ENCODE measurements at regions not wholly inside any gene's neighbourhood (a gene's known extent, or its start where the extent isn't known, plus 50 kb on each side); places are given as distances from the start of the nearest gene placed in this dataset.

- H3K4me3 ChIP-seq (ENCODE audit: low read depth, low read length), result no peak overlapping the region
- peak; percentile 1 for DNase-seq (ENCODE audit: low read depth)
- no peak for TF ChIP-seq CTCF (IDR thresholded peaks at IDR 0.05; ENCODE audit: insufficient read depth, low read depth, low read length, missing control alignments)
Measured at GRCh38 chr5:41621420-41621819, 111.0 kb upstream of the PLCXD3 start.

GRCh38 chr5:41617843-41618515, 107.6 kb upstream of the PLCXD3 start:
- H3K4me3 ChIP-seq (ENCODE audit: low read depth, low read length), result no peak overlapping the region
- no peak for TF ChIP-seq CTCF (IDR thresholded peaks at IDR 0.05; ENCODE audit: insufficient read depth, low read depth, low read length, missing control alignments)
- DNase-seq (ENCODE audit: low read depth), result no peak

GRCh38 chr5:41610386-41610785, 100.0 kb upstream of the PLCXD3 start:
- TF ChIP-seq CTCF (IDR thresholded peaks at IDR 0.05; ENCODE audit: insufficient read depth, low read depth, low read length, missing control alignments), result no peak
- H3K4me3 ChIP-seq (ENCODE audit: low read depth, low read length), result no peak overlapping the region
- no peak for DNase-seq (ENCODE audit: low read depth)

- no peak for TF ChIP-seq CTCF (IDR thresholded peaks at IDR 0.05; ENCODE audit: insufficient read depth, low read depth, low read length, missing control alignments)
- H3K4me3 ChIP-seq (ENCODE audit: low read depth, low read length), result no peak overlapping the region
- no peak for DNase-seq (ENCODE audit: low read depth)
Measured at GRCh38 chr5:41600731-41601130, 90.3 kb upstream of the PLCXD3 start.

- no peak overlapping the region for H3K4me3 ChIP-seq (ENCODE audit: low read depth, low read length)
- DNase-seq (ENCODE audit: low read depth), result no peak
- no peak for TF ChIP-seq CTCF (IDR thresholded peaks at IDR 0.05; ENCODE audit: insufficient read depth, low read depth, low read length, missing control alignments)
Measured at GRCh38 chr5:41598011-41598410, 87.6 kb upstream of the PLCXD3 start.

- H3K4me3 ChIP-seq (ENCODE audit: low read depth, low read length), result no peak overlapping the region
- DNase-seq (ENCODE audit: low read depth), result no peak
- no peak for TF ChIP-seq CTCF (IDR thresholded peaks at IDR 0.05; ENCODE audit: insufficient read depth, low read depth, low read length, missing control alignments)
Measured at GRCh38 chr5:41587668-41588067, 77.3 kb upstream of the PLCXD3 start.

Measured in GM12865 (cell line).